NB4 (cell line): ENCODE measurements at regions not wholly inside any gene's neighbourhood (a gene's known extent, or its start where the extent isn't known, plus 50 kb on each side); places are given as distances from the start of the nearest gene placed in this dataset.

Experiments
- DNase-seq: peaks from one replicate; pipeline ENCODE4 v3.0.0; 2010; ENCODE audit warnings: low read depth
- H3K4me3 ChIP-seq: one replicate; pipeline ENCODE4 v1.5.1; 2011; ENCODE audit warnings: mild to moderate bottlenecking, low read depth, low read length, moderate library complexity
- CTCF ChIP-seq: IDR thresholded peaks from one replicate; pipeline ENCODE4 v1.5.1; 2012; ENCODE audit warnings: low read depth, low read length
- MYC ChIP-seq: IDR thresholded peaks from 2 replicates; pipeline ENCODE4 v1.6.1; 2011; ENCODE audit warnings: low read depth, low read length
- POLR2A ChIP-seq: IDR thresholded peaks from 2 replicates; pipeline ENCODE4 v1.6.1; 2011; ENCODE audit warnings: mild to moderate bottlenecking; ENCODE audit not compliant: insufficient read length; ENCODE audit errors: extremely low read depth
- TF ChIP-seq, protein P1 (sequence below): IDR thresholded peaks from 2 replicates; pipeline ENCODE4 v1.6.1; 2011; ENCODE audit warnings: low read depth, low read length

DNA sequence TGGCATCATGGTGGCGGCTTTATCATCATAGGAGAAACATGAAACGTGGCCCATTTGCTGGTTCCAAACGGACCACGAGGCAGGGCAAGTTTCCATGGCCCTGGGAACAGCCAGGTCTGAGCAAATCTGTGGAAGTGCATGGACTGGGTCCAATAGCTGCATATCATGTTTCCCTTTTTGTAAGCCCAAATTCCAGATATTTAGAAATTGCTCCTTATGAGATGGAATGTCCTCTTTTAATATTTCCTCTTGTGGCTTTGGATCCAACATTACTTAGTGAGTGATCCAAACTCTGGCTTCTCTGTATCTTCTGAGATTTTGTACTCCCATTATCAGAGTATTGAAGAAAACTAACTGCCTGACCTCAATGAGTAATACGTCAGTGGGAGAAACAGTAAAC lies 79.8 kb upstream of the FBXL7 start:
- no peak for DNase-seq
- H3K4me3 ChIP-seq = no peak overlapping the region
- no peak for TF ChIP-seq CTCF
- no peak for TF ChIP-seq MYC
- TF ChIP-seq POLR2A = no peak
- TF ChIP-seq, protein P1, sequence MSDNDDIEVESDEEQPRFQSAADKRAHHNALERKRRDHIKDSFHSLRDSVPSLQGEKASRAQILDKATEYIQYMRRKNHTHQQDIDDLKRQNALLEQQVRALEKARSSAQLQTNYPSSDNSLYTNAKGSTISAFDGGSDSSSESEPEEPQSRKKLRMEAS = no peak

DNA sequence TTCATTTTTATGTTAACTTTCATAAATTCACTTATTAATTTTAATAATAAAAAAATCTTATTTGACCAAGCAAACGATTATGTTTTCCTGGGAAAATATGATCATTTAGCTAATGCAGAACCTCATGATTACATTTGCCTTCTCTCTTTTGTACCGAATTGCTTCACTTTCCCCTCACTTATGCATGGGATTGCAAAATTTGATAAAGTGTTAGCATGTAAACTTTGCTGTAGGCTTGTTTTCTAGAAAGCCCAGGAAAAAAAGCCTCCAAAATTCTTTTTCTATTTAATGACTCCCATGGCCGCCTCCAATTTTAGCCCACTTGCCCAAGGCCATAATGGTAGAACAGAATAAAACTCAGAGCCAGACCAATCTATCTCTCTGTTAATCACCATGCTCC lies 82.8 kb upstream of the FBXL7 start:
- TF ChIP-seq, protein P1 = no peak
- TF ChIP-seq CTCF (no peak), MYC (no peak), POLR2A (no peak)
- no peak overlapping the region for H3K4me3 ChIP-seq
- no peak for DNase-seq

DNA sequence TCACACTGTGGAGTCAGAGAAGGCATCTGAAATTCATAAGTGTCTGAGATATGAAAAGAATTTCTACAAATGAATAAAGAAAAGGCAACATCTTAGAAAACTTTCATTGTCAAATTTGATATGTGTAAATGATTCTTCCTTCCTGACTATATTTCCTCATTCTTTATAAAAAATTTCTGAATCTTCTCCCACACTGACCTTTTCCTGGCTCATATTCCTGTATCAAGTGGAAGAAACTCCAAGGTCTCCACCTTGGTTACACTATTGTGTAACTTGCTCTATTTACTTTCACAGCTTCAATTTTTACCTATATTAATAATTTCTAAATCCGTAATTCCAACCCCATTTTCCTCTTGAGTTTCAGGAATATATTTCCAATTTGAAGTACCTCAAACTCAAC lies 93.5 kb upstream of the FBXL7 start:
- TF ChIP-seq MYC (no peak), POLR2A (no peak), CTCF (no peak)
- TF ChIP-seq, protein P1 = no peak
- H3K4me3 ChIP-seq = no peak overlapping the region
- DNase-seq = no peak

GRCh38 chr5:15393146-15393545 lies 106.8 kb upstream of the FBXL7 start:
- TF ChIP-seq MYC (no peak), POLR2A (no peak), CTCF (no peak)
- TF ChIP-seq, protein P1 = no peak
- no peak overlapping the region for H3K4me3 ChIP-seq
- DNase-seq = no peak

- no peak for TF ChIP-seq POLR2A
- no peak for TF ChIP-seq MYC
- TF ChIP-seq CTCF = no peak
- TF ChIP-seq, protein P1 = no peak
- DNase-seq = no peak
- no peak overlapping the region for H3K4me3 ChIP-seq
These were observed 108.1 kb upstream of the FBXL7 start for GRCh38 chr5:15391704-15392397.
